AG04450 (cell line): ENCODE measurements at regions not wholly inside any gene's neighbourhood (a gene's known extent, or its start where the extent isn't known, plus 50 kb on each side); places are given as distances from the start of the nearest gene placed in this dataset.

Source experiments
- CTCF ChIA-PET: fragments of 300-600, 350-600 bp; formaldehyde crosslinking; extraction: SDS; loops from one replicate; lab custom pipeline; 2022; ENCODE audit warnings: antibody characterized with exemption, inconsistent platforms; lab: Charles Lee
- POLR2A ChIA-PET: fragments of 350-600 bp; formaldehyde crosslinking; extraction: SDS; loops from one replicate; lab custom pipeline; 2021; ENCODE audit warnings: antibody characterized with exemption, inconsistent platforms; lab: Yijun Ruan, JAX
- DNase-seq: peaks from one replicate; pipeline ENCODE4 v3.0.0-alpha.2; 2011; ENCODE audit warnings: low read depth, low spot score
- H3K27ac ChIP-seq: one replicate; pipeline ENCODE4 v1.5.1; 2012; ENCODE audit warnings: low read depth, low read length, control low read depth
- H3K27me3 ChIP-seq: one replicate; pipeline ENCODE4 v1.6.0; 2012; ENCODE audit warnings: low read length; ENCODE audit not compliant: control insufficient read depth, insufficient read depth
- H3K4me3 ChIP-seq: 2 replicates; pipeline ENCODE4 v1.5.1; 2011; ENCODE audit warnings: mild to moderate bottlenecking, low read depth, low read length, control low read depth
- H3K9me3 ChIP-seq: 2 replicates; pipeline ENCODE4 v1.5.1; 2012; ENCODE audit warnings: low read length; ENCODE audit not compliant: control insufficient read depth, insufficient read depth
- CTCF ChIP-seq: IDR thresholded peaks from 2 replicates; pipeline ENCODE4 v1.5.1; 2011; ENCODE audit warnings: low read depth, low read length, control low read depth, inconsistent platforms

GRCh38 chr4:126794363-126794762 lies 838.4 kb upstream of the INTU start:
- H3K27ac ChIP-seq: no peak overlapping the region
- ChIA-PET POLR2A (interaction anchor here (0.6 kb wide), 1 partner anchor 1480 kb away, joined by 3 read pairs; no protein-coding TSS in a partner anchor), CTCF (no interaction called here)
- H3K4me3 ChIP-seq: no peak overlapping the region
- no peak for TF ChIP-seq CTCF
- H3K27me3 ChIP-seq: no peaks in the 10 kb centered on the region
- DNase-seq: no peak
- H3K9me3 ChIP-seq: no peaks in the 10 kb centered on the region

GRCh38 chr4:126798214-126798613 lies 834.5 kb upstream of the INTU start:
- POLR2A ChIA-PET: no interaction called here
- DNase-seq: no peak
- Histone ChIP-seq H3K4me3 (no peak overlapping the region), H3K27me3 (no peaks in the 10 kb centered on the region), H3K9me3 (no peaks in the 10 kb centered on the region), H3K27ac (no peak overlapping the region)
- no peak for TF ChIP-seq CTCF
- CTCF ChIA-PET: no interaction called here

- Histone ChIP-seq H3K4me3 (no peak overlapping the region), H3K9me3 (no peaks in the 10 kb centered on the region), H3K27me3 (no peaks in the 10 kb centered on the region), H3K27ac (no peak overlapping the region)
- DNase-seq: no peak
- ChIA-PET CTCF (no interaction called here), POLR2A (no interaction called here)
- TF ChIP-seq CTCF: no peak
These were observed 833.3 kb upstream of the INTU start for GRCh38 chr4:126799416-126799815.

- TF ChIP-seq CTCF: no peak
- Histone ChIP-seq H3K27ac (no peak overlapping the region), H3K27me3 (no peaks in the 10 kb centered on the region), H3K4me3 (no peak overlapping the region), H3K9me3 (no peaks in the 10 kb centered on the region)
- peak; percentile 21 for DNase-seq
- POLR2A ChIA-PET: no interaction called here
- CTCF ChIA-PET: no interaction called here
These were observed 832.7 kb upstream of the INTU start for GRCh38 chr4:126799971-126800574.

GRCh38 chr4:126800575-126801141 lies 832.1 kb upstream of the INTU start:
- DNase-seq: no peak
- TF ChIP-seq CTCF: no peak
- ChIA-PET POLR2A (no interaction called here), CTCF (no interaction called here)
- no peaks in the 10 kb centered on the region for H3K9me3 ChIP-seq
- H3K4me3 ChIP-seq: no peak overlapping the region
- no peaks in the 10 kb centered on the region for H3K27me3 ChIP-seq
- H3K27ac ChIP-seq: no peak overlapping the region
